Endothelial cell of umbilical vein (primary cell): ENCODE measurements at regions not wholly inside any gene's neighbourhood (a gene's known extent, or its start where the extent isn't known, plus 50 kb on each side); places are given as distances from the start of the nearest gene placed in this dataset.

Experiments used
- BruUV-seq: library from RNA; stranded (reverse); fragments of 400-500 nt; replicated peaks from 2 replicates; lab custom pipeline; 2021; lab: Mats Ljungman, UMichigan
- CTCF ChIA-PET: fragments of 300-600, 350-600 bp; sonication (Branson Sonifier 250); formaldehyde crosslinking; loops from one replicate; lab custom pipeline; 2021; ENCODE audit warnings: antibody characterized with exemption, inconsistent platforms; lab: Charles Lee
- POLR2A ChIA-PET: fragments of 300-600, 350-600 bp; sonication (Branson Sonifier 250); formaldehyde crosslinking; loops from one replicate; lab custom pipeline; 2021; ENCODE audit warnings: antibody characterized with exemption, inconsistent platforms; lab: Charles Lee
- DNase-seq: peaks from one replicate; pipeline ENCODE4 v3.0.0-alpha.2; 2011; ENCODE audit warnings: low read depth, low spot score
- FAIRE-seq: peaks from 2 replicates; lab custom pipeline; 2011; peaks lifted over from hg19 to GRCh38; lab: Jason Lieb, UNC
- H2AFZ ChIP-seq: 2 replicates; pipeline ENCODE4 v1.6.0; 2012; ENCODE audit warnings: low read depth, low read length, control low read depth, inconsistent platforms
- H3K27ac ChIP-seq: 2 replicates; pipeline ENCODE4 v1.5.1; 2011; ENCODE audit warnings: low read depth, mild to moderate bottlenecking, control low read depth, low read length, moderate library complexity; ENCODE audit not compliant: insufficient read depth
- H3K27me3 ChIP-seq, 2 experiments: 2 replicates each; pipeline versions ENCODE4 v1.6.0 to v1.6.1; 2011; ENCODE audit warnings: low read length in 2 of 2, mixed read lengths in 1 of 2; ENCODE audit not compliant: control insufficient read depth in 2 of 2, insufficient read depth in 2 of 2
- H3K36me3 ChIP-seq, 2 experiments: 2 replicates in 1 of 2; 3 replicates in 1 of 2; pipeline ENCODE4 v1.5.1; 2011; ENCODE audit warnings: low read length in 2 of 2, mild to moderate bottlenecking in 1 of 2, moderate library complexity in 1 of 2; ENCODE audit not compliant: control insufficient read depth in 2 of 2, insufficient read depth in 2 of 2; ENCODE audit errors: extremely low read depth in 1 of 2
- H3K4me1 ChIP-seq: 3 replicates; pipeline ENCODE4 v1.5.1; 2011; ENCODE audit warnings: mild to moderate bottlenecking, low read length; ENCODE audit not compliant: control insufficient read depth, insufficient read depth; ENCODE audit errors: extremely low read depth
- H3K4me2 ChIP-seq: 2 replicates; pipeline ENCODE4 v1.6.1; 2011; ENCODE audit warnings: low read length, control low read depth, mixed read lengths; ENCODE audit not compliant: insufficient read depth
- H3K4me3 ChIP-seq, 3 experiments: fragments of 200-600 bp in 1 of 3; sonication (generic), shearing (Covaris generic) in 1 of 3; replicated peaks in 1 of 3; 2 replicates each; pipeline ENCODE4 v1.5.1; 2011 to 2016; ENCODE audit warnings: control low read depth in 3 of 3, low read length in 3 of 3, mild to moderate bottlenecking in 2 of 3, inconsistent platforms in 1 of 3, low read depth in 1 of 3, moderate library complexity in 1 of 3; ENCODE audit not compliant: insufficient read depth in 1 of 3
- H3K79me2 ChIP-seq: 2 replicates; pipeline ENCODE4 v1.6.0; 2012; ENCODE audit warnings: low read length, inconsistent platforms; ENCODE audit not compliant: control insufficient read depth, insufficient read depth
- H3K9ac ChIP-seq: replicated peaks from 2 replicates; pipeline ENCODE3; 2011; ENCODE audit warnings: low read length, control low read depth; ENCODE audit not compliant: insufficient read depth; ENCODE audit errors: extremely low read depth
- H3K9me1 ChIP-seq: replicated peaks from 3 replicates; pipeline ENCODE4 v1.6.0; 2011; ENCODE audit warnings: mild to moderate bottlenecking, low read length; ENCODE audit not compliant: control insufficient read depth, insufficient read depth; ENCODE audit errors: extremely low read depth
- H3K9me3 ChIP-seq: replicated peaks from 2 replicates; pipeline ENCODE4 v1.5.1; 2012; ENCODE audit warnings: low read length, inconsistent platforms; ENCODE audit not compliant: control insufficient read depth, insufficient read depth
- H4K20me1 ChIP-seq: replicated peaks from 2 replicates; pipeline ENCODE3; 2011; ENCODE audit warnings: mild to moderate bottlenecking, low read length; ENCODE audit not compliant: control insufficient read depth, insufficient read depth; ENCODE audit errors: extremely low read depth
- CTCF ChIP-seq, 2 donors: IDR thresholded peaks; 1 replicate in 1 of 2; 2 replicates in 1 of 2; pipeline ENCODE4 v1.5.1; 2011; ENCODE audit warnings: low read length in 2 of 2, mild to moderate bottlenecking in 2 of 2, moderate library complexity in 2 of 2, control low read depth in 1 of 2, inconsistent platforms in 1 of 2, low read depth in 1 of 2; ENCODE audit not compliant: insufficient read depth in 1 of 2; ENCODE audit errors: extremely low read depth in 1 of 2
- EZH2 ChIP-seq: IDR thresholded peaks from 2 replicates; pipeline ENCODE4 v1.6.1; 2012; ENCODE audit warnings: borderline replicate concordance, low read depth, mild to moderate bottlenecking, moderate library complexity, low read length, inconsistent platforms; ENCODE audit not compliant: severe bottlenecking
- FOS ChIP-seq: IDR thresholded peaks from 2 replicates; pipeline ENCODE4 v1.6.1; 2011; ENCODE audit warnings: mild to moderate bottlenecking, low read length, moderate library complexity, borderline replicate concordance; ENCODE audit not compliant: insufficient read depth
- GATA2 ChIP-seq: IDR thresholded peaks from 2 replicates; pipeline ENCODE4 v1.7.0; 2011; ENCODE audit warnings: low read depth, mild to moderate bottlenecking, moderate library complexity, mixed read lengths, low read length; ENCODE audit not compliant: insufficient read length, insufficient read depth
- JUN ChIP-seq: IDR thresholded peaks from 2 replicates; pipeline ENCODE4 v1.6.1; 2011; ENCODE audit warnings: borderline replicate concordance, low read depth; ENCODE audit not compliant: insufficient read length, insufficient read depth
- MAX ChIP-seq: IDR thresholded peaks from 2 replicates; pipeline ENCODE4 v1.6.1; 2011; ENCODE audit not compliant: insufficient read depth, insufficient read length
- MYC ChIP-seq: IDR thresholded peaks from one replicate; pipeline ENCODE4 v1.6.1; 2011; ENCODE audit warnings: mild to moderate bottlenecking, low read depth, low read length
- POLR2A ChIP-seq: IDR thresholded peaks from 2 replicates; pipeline ENCODE4 v1.6.1; 2012; ENCODE audit warnings: low read depth, mild to moderate bottlenecking, control low read depth, low read length
- POLR2AphosphoS5 ChIP-seq: IDR thresholded peaks from 2 replicates; pipeline ENCODE4 v1.6.1; 2012; ENCODE audit warnings: low read depth, mild to moderate bottlenecking, control low read depth, low read length, moderate library complexity; ENCODE audit not compliant: insufficient read depth
- dilution Hi-C: fragments of 300-500 bp; cut with MboI; formaldehyde crosslinking; loops from one replicate; pipeline ENCODE4 v1.15.0; 2019; ENCODE audit warnings: low sequenced_read_pairs; ENCODE audit not compliant: extremely low pct_ligation_motif_present
- intact Hi-C: fragments of 100-400 bp; cut with micrococcal nuclease; formaldehyde crosslinking; loops from one replicate; pipeline ENCODE4 v1.10.0; 2022

- dilution Hi-C loops = no loop called here
- H3K4me3 ChIP-seq = no peak overlapping the region
- H3K9ac ChIP-seq = no peak overlapping the region
- no peaks in the 10 kb centered on the region for H3K4me1 ChIP-seq
- intact Hi-C loops = no loop called here
- no peaks in the 10 kb centered on the region for H3K9me3 ChIP-seq
- FAIRE-seq (no peak), DNase-seq (no peak)
- H3K9me1 ChIP-seq = no peaks in the 10 kb centered on the region
- no TSS peak for BruUV-seq
- H3K36me3 ChIP-seq = no peaks in the 10 kb centered on the region
- H3K27me3 ChIP-seq = no peaks in the 10 kb centered on the region
- no peak overlapping the region for H3K4me2 ChIP-seq
- H2AFZ ChIP-seq = no peak overlapping the region
- ChIA-PET POLR2A (no interaction called here), CTCF (interaction anchor here (1.1 kb wide), 1 partner anchor 53 kb away, joined by 3 read pairs; no protein-coding TSS in a partner anchor)
- no peak overlapping the region for H3K27ac ChIP-seq
- TF ChIP-seq GATA2 (no peak), FOS (no peak), CTCF (IDR thresholded peaks at IDR 0.05; ENCODE audit: extremely low read depth in 1 of 2, insufficient read depth in 1 of 2, low read depth in 1 of 2, low read length in 2 of 2) (no peak), POLR2AphosphoS5 (no peak), MYC (no peak), POLR2A (no peak), EZH2 (no peak), MAX (no peak), JUN (no peak)
- no peaks in the 10 kb centered on the region for H4K20me1 ChIP-seq
- no peaks in the 10 kb centered on the region for H3K79me2 ChIP-seq
Observed at GRCh38 chr5:145629047-145629446, 206.1 kb downstream of the PRELID2 start.
